Calu3 (cell line): ENCODE measurements at regions not wholly inside any gene's neighbourhood (a gene's known extent, or its start where the extent isn't known, plus 50 kb on each side); places are given as distances from the start of the nearest gene placed in this dataset.

Experiments
- BruUV-seq: library from RNA; stranded (reverse); fragments of 400-500 nt; replicated peaks from 2 replicates; lab custom pipeline; 2021; lab: Mats Ljungman, UMichigan
- CTCF ChIA-PET: fragments of 300-600 bp; sonication (Branson Sonifier 250); formaldehyde crosslinking; loops from one replicate; lab custom pipeline; 2022; ENCODE audit warnings: antibody characterized with exemption; lab: Charles Lee
- DNase-seq: peaks from one replicate; pipeline ENCODE4 v3.0.0; 2022
- H3K27ac Mint-ChIP-seq: one replicate; pipeline ENCODE4 v1.8.0; 2022; ENCODE audit warnings: mixed read lengths; ENCODE audit not compliant: unreplicated experiment
- H3K27me3 Mint-ChIP-seq: one replicate; pipeline ENCODE4 v1.8.0; 2022; ENCODE audit warnings: mixed read lengths; ENCODE audit not compliant: unreplicated experiment
- H3K36me3 Mint-ChIP-seq: one replicate; pipeline ENCODE4 v1.8.0; 2022; ENCODE audit warnings: mild to moderate bottlenecking, moderate library complexity, mixed read lengths; ENCODE audit not compliant: insufficient read depth, unreplicated experiment
- H3K4me1 Mint-ChIP-seq: one replicate; pipeline ENCODE4 v1.8.0; 2022; ENCODE audit warnings: mild to moderate bottlenecking, low read depth, mixed read lengths; ENCODE audit not compliant: unreplicated experiment
- H3K4me3 Mint-ChIP-seq: one replicate; pipeline ENCODE4 v1.8.0; 2022; ENCODE audit warnings: mild to moderate bottlenecking, low read depth, moderate library complexity, mixed read lengths; ENCODE audit not compliant: unreplicated experiment
- H3K9me3 Mint-ChIP-seq: one replicate; pipeline ENCODE4 v1.8.0; 2022; ENCODE audit warnings: low read depth, mixed read lengths; ENCODE audit not compliant: unreplicated experiment
- intact Hi-C: fragments of 100-400 bp; cut with micrococcal nuclease; formaldehyde crosslinking; loops from one replicate; pipeline ENCODE4 v1.10.0; 2022; ENCODE audit not compliant: unreplicated experiment
- TF ChIP-seq, protein P1 (sequence below): fragments of 200-600 bp; IDR thresholded peaks from one replicate; pipeline ENCODE4 v1.8.0; 2022; ENCODE audit warnings: antibody characterized with exemption; ENCODE audit not compliant: unreplicated experiment

DNA sequence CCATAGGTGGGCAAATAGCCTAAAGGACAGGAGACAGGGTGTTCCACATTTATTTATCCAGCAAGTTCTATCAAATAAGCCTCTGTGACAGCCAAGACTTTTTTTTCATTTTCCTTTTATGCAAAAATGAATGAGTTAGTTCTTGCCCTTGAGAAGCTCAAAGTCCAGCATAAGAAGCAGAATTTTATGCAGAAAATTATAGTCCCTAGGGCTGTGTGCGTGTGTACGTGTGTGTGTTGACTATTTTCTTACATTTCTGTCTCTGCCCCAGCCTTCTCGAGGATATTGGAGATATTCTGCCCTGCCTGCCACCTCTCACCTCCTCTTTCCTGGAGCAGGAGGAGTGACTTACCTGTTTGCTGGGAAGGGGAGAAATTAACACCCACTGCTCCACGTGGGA lies 221.9 kb downstream of the SREK1 start:
- TF ChIP-seq, protein P1, sequence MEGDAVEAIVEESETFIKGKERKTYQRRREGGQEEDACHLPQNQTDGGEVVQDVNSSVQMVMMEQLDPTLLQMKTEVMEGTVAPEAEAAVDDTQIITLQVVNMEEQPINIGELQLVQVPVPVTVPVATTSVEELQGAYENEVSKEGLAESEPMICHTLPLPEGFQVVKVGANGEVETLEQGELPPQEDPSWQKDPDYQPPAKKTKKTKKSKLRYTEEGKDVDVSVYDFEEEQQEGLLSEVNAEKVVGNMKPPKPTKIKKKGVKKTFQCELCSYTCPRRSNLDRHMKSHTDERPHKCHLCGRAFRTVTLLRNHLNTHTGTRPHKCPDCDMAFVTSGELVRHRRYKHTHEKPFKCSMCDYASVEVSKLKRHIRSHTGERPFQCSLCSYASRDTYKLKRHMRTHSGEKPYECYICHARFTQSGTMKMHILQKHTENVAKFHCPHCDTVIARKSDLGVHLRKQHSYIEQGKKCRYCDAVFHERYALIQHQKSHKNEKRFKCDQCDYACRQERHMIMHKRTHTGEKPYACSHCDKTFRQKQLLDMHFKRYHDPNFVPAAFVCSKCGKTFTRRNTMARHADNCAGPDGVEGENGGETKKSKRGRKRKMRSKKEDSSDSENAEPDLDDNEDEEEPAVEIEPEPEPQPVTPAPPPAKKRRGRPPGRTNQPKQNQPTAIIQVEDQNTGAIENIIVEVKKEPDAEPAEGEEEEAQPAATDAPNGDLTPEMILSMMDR: no peak
- DNase-seq: no peak
- BruUV-seq: no TSS peak
- intact Hi-C loops: no loop called here
- H3K9me3 Mint-ChIP-seq: no peaks in the 10 kb centered on the region
- CTCF ChIA-PET: interaction anchor here (0.7 kb wide), 1 partner anchor 60 kb away, joined by 3 read pairs; no protein-coding TSS in a partner anchor
- H3K36me3 Mint-ChIP-seq: no peaks in the 10 kb centered on the region
- H3K4me3 Mint-ChIP-seq: no peak overlapping the region
- no peak overlapping the region for H3K27ac Mint-ChIP-seq
- peaks cover 99% of the 10 kb centered on the region for H3K27me3 Mint-ChIP-seq
- H3K4me1 Mint-ChIP-seq: no peaks in the 10 kb centered on the region

DNA sequence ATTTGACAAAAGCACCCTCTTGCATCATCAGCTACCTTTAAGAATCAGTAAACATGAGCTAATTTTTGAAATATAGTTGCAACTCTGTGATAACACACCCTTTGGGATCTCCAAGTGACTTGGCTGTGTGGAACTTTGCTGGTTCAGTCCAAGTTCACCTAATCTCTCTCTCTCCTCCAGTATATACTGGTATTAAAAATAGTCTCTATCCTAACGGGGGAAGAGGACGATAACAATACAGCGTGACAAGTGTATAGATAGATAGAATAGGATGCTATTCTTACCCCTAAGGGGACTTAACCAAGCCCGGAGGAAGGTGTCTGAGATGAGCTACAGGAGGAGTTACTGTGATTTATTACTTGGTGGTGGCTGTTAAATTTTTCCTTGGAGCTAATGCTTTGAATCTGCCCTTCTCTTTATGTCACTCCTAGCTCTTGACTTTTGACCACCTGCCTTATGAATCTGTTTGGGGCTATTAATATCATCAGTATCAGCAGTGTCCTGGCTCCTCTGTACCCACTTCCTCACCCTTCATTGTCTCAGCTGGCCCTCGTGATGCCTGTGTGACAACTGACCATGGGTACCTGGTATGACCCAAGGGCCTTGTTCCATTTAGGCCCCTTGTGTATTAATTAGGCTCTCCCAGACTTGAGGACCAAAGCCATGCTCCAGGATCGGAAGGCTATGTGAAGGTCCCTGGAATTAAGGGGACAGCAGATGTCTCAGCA lies 223.9 kb downstream of the SREK1 start:
- Mint-ChIP-seq H3K9me3 (no peaks in the 10 kb centered on the region), H3K4me1 (no peaks in the 10 kb centered on the region), H3K27me3 (peaks cover 92% of the 10 kb centered on the region), H3K27ac (no peak overlapping the region), H3K36me3 (no peaks in the 10 kb centered on the region), H3K4me3 (no peak overlapping the region)
- no TSS peak for BruUV-seq
- CTCF ChIA-PET: no interaction called here
- TF ChIP-seq, protein P1: no peak
- intact Hi-C loops: no loop called here
- DNase-seq: no peak

DNA sequence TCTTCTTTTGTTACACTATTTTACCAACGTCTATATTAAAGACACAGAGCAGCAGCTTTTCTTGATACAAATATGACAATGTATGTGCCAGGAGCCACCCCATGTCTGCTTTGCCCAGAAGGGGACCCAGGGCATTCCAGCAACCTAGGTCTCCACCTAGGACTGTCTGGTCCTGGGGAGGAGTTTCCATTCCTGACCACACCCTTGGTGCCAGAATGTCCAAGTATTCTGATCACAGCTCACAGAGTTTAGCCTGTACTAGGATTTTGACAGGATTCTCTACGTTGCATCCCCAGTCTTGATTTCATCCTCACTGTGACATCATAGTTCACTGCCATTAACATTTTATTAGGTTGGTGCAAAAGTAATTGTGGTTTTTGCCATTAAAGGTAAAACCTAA lies 224.7 kb downstream of the SREK1 start:
- DNase-seq: no peak
- TF ChIP-seq, protein P1: no peak
- no TSS peak for BruUV-seq
- Mint-ChIP-seq H3K4me3 (no peak overlapping the region), H3K27me3 (peaks cover 84% of the 10 kb centered on the region), H3K4me1 (no peaks in the 10 kb centered on the region), H3K36me3 (no peaks in the 10 kb centered on the region), H3K27ac (no peak overlapping the region), H3K9me3 (no peaks in the 10 kb centered on the region)
- intact Hi-C loops: no loop called here
- CTCF ChIA-PET: no interaction called here

DNA sequence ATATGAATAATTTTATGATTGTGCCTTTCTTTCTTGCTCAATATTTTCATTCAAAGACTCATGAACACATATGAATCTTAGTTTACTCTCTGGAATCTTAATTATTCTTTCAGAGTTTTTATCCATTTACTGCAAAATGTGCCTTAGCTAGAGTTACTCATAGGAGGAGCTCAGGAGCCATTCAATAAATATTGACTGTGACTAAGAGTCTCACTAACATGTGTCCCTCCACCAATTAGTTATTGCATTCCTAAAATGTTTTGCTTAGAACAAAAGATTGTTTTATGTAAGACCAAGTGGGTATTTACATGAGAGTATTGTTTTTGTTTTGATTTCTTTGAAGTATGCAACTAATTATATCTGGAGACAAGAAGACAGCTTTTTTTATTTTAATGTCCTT lies 218.4 kb upstream of the MAST4 start:
- CTCF ChIA-PET: no interaction called here
- no peaks in the 10 kb centered on the region for H3K36me3 Mint-ChIP-seq
- intact Hi-C loops: no loop called here
- no peaks in the 10 kb centered on the region for H3K4me1 Mint-ChIP-seq
- no peaks in the 10 kb centered on the region for H3K9me3 Mint-ChIP-seq
- H3K27me3 Mint-ChIP-seq: peaks cover 43% of the 10 kb centered on the region
- DNase-seq: no peak
- BruUV-seq: no TSS peak
- no peak overlapping the region for H3K27ac Mint-ChIP-seq
- TF ChIP-seq, protein P1: no peak
- H3K4me3 Mint-ChIP-seq: no peak overlapping the region
